ENCODE measurements at regions not wholly inside any gene's neighbourhood (a gene's known extent, or its start where the extent isn't known, plus 50 kb on each side); places are given as distances from the start of the nearest gene placed in this dataset.

DNA sequence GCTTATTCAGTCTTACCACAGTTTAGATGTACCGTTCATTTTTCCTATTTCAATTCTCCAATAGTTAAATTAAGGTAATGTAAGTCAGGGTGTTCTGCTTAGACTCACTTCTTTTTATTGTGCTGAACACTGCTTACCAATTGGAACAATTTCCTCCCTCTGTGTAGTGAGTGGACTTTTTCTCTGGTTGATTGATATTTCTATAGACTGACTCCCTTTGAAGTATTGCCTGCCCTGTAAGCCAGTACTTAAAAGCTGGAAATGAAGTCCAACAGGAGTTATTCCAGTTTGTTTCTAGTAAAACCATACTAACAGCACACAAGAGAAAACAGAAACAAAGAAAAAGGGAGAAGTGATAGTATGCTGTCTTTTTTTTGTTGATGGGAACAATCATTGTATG, 1674.9 kb downstream of the REEP3 start:
- Histone ChIP-seq H3K36me3 (no peaks in the 10 kb centered on the region), H3K4me3 (ENCODE audit: low read depth, low read length) (no peak overlapping the region), H3K27me3 (ENCODE audit: insufficient read depth, low read depth, severe bottlenecking) (no peaks in the 10 kb centered on the region), H3K27ac (no peak overlapping the region), H3K9me3 (ENCODE audit: severe bottlenecking) (no peaks in the 10 kb centered on the region)
- TF ChIP-seq, protein P1, sequence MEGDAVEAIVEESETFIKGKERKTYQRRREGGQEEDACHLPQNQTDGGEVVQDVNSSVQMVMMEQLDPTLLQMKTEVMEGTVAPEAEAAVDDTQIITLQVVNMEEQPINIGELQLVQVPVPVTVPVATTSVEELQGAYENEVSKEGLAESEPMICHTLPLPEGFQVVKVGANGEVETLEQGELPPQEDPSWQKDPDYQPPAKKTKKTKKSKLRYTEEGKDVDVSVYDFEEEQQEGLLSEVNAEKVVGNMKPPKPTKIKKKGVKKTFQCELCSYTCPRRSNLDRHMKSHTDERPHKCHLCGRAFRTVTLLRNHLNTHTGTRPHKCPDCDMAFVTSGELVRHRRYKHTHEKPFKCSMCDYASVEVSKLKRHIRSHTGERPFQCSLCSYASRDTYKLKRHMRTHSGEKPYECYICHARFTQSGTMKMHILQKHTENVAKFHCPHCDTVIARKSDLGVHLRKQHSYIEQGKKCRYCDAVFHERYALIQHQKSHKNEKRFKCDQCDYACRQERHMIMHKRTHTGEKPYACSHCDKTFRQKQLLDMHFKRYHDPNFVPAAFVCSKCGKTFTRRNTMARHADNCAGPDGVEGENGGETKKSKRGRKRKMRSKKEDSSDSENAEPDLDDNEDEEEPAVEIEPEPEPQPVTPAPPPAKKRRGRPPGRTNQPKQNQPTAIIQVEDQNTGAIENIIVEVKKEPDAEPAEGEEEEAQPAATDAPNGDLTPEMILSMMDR (IDR thresholded peaks at IDR 0.05; ENCODE audit: low read depth, low read length): no peak
- DNase-seq: no peak

DNA sequence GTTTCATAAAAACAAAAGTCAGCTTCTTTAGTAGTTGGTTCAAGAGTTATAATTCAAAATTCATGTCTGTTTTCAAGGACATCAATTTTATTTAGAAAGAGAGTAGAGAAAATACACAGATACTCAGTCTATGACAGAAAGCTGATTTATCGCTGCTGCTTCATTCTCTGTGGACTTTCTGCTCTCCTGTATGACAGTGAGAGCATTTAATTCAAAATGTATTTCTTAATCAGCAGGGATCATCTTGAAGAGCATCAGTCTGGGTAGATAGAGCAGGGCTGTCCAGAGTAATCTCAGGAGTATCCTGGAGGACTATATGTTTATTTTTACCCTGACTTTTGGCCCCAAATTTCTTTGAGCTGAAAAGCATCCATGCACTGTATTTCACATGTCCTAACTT, 1676.7 kb downstream of the REEP3 start:
- H3K27me3 ChIP-seq (ENCODE audit: insufficient read depth, low read depth, severe bottlenecking): no peaks in the 10 kb centered on the region
- no peak overlapping the region for H3K4me3 ChIP-seq (ENCODE audit: low read depth, low read length)
- no peaks in the 10 kb centered on the region for H3K36me3 ChIP-seq
- no peaks in the 10 kb centered on the region for H3K9me3 ChIP-seq (ENCODE audit: severe bottlenecking)
- DNase-seq: no peak
- TF ChIP-seq, protein P1 (IDR thresholded peaks at IDR 0.05; ENCODE audit: low read depth, low read length): no peak
- no peak overlapping the region for H3K27ac ChIP-seq

DNA sequence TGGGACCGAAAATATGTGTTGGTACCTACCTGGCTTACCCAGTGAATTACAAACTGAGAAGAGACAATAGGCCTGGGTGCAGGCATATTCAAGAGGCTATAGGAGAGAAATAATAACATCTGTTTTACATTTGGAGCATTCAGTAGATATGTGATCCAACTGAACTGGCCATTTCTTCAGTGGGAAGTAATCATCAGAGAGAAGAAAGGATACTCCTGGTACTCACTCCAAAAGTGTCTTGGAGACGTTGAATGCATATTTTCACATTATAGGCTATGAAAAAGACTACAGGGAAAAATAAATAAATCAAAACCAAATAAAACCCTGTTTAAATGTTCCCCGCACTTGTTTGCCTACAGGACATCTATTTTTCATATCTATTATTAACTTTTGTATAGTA, 1680.3 kb downstream of the REEP3 start:
- Histone ChIP-seq H3K9me3 (ENCODE audit: severe bottlenecking) (no peaks in the 10 kb centered on the region), H3K36me3 (no peaks in the 10 kb centered on the region), H3K27me3 (ENCODE audit: insufficient read depth, low read depth, severe bottlenecking) (no peaks in the 10 kb centered on the region), H3K4me3 (ENCODE audit: low read depth, low read length) (no peak overlapping the region), H3K27ac (no peak overlapping the region)
- no peak for DNase-seq
- TF ChIP-seq, protein P1 (IDR thresholded peaks at IDR 0.05; ENCODE audit: low read depth, low read length): no peak

DNA sequence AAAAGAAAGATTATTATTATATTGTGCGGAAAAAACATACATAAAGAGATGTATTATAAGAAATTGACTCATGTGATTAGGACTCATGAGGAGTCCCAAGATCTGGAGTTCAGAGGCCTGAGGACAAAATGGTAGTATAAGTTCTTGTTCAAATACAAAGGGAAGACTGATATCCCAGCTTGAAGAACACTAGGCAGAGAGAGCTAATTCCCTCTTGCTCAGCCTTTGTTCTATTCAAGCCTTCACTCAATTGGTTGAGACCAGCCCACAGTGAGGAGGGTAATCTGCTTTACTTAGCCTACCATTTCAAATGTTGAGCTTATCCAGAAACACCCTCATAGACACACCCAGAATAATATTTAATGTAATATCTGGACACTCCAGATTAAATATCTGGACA, 1683.8 kb downstream of the REEP3 start:
- H3K36me3 ChIP-seq: no peaks in the 10 kb centered on the region

DNA sequence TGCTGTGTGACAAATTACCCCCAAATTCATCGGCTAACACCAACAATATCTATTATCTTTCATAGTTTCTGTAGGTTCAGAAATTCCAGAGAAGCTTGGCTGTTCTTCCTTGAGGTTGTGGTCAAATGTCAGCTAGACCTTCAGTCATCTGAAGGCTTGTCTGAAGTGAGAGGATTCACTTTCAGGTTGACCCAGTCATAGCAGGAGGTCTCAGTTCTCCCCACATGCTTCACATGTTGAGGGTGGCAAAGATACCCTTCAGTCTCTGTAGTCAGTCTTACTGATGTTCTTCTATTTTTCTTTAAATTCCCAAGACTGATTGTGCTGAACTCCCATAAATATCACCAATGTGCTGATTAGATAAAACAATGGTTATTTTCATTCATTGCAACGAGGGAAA, 1692.0 kb downstream of the REEP3 start:
- TF ChIP-seq, protein P1 (IDR thresholded peaks at IDR 0.05; ENCODE audit: low read depth, low read length): no peak
- H3K4me3 ChIP-seq (ENCODE audit: low read depth, low read length): no peak overlapping the region
- no peak overlapping the region for H3K27ac ChIP-seq
- no peak for DNase-seq
- no peaks in the 10 kb centered on the region for H3K9me3 ChIP-seq (ENCODE audit: severe bottlenecking)
- H3K36me3 ChIP-seq: no peaks in the 10 kb centered on the region
- H3K27me3 ChIP-seq (ENCODE audit: insufficient read depth, low read depth, severe bottlenecking): no peaks in the 10 kb centered on the region

More for the DNA sequence above, 1683.8 kb downstream of the REEP3 start:
- no peaks in the 10 kb centered on the region for H3K9me3 ChIP-seq (ENCODE audit: severe bottlenecking)
- TF ChIP-seq, protein P1 (IDR thresholded peaks at IDR 0.05; ENCODE audit: low read depth, low read length): no peak
- no peak overlapping the region for H3K4me3 ChIP-seq (ENCODE audit: low read depth, low read length)
- no peak for DNase-seq
- H3K27me3 ChIP-seq (ENCODE audit: insufficient read depth, low read depth, severe bottlenecking): no peaks in the 10 kb centered on the region
- no peak overlapping the region for H3K27ac ChIP-seq

DNA sequence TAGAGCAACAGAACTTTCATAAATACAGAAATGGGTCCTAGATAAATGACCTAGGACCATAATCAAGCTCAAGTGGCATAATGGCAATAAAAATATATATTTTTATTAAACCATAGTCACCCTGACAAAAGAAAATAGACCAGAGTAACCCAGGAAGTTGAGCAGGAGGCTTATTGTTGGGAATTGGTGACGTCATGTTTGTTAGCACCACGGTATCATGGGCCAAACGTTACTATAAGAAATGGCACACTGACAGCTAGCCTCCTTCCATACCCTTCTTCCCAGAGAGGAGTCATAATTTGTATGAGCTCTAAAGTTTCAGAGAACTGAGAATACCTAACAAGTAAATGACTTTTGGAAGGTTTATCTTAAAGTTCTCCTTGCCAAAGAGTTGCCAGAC, 1698.2 kb downstream of the REEP3 start:
- Histone ChIP-seq H3K27me3 (ENCODE audit: insufficient read depth, low read depth, severe bottlenecking) (no peaks in the 10 kb centered on the region), H3K4me3 (ENCODE audit: low read depth, low read length) (no peak overlapping the region), H3K9me3 (ENCODE audit: severe bottlenecking) (no peaks in the 10 kb centered on the region), H3K27ac (no peak overlapping the region), H3K36me3 (no peaks in the 10 kb centered on the region)
- no peak for DNase-seq
- TF ChIP-seq, protein P1 (IDR thresholded peaks at IDR 0.05; ENCODE audit: low read depth, low read length): no peak
